ENCODE measurements at regions not wholly inside any gene's neighbourhood (a gene's known extent, or its start where the extent isn't known, plus 50 kb on each side); places are given as distances from the start of the nearest gene placed in this dataset.

DNA sequence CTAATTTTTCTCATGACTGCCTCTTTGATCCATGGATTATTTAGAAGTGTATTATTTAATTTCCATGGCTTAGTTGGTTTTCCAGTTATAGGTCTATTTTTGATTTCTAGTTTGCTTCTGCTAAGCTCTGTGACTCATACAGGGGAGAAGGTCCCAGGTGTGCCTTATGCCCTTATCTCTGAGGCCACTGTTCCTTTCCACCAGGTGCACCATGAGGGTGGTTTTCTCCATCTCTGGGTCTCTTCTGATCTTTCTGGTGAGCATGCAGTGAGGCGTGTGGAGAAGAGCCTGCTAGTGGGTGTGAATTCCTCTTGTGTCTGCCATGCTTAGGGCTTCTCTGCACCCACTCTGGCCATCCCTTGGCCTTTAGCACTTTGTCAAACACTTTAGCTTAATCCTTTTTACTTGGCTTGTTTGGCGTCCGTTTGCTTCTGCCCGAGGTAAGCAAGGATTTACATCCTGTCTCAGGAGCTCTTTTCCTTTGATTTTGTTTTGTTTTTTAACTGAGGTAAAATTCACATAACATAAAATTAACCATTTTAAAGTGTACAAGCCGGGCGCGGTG lies 129.8 kb upstream of the ARL4C start:
- no peak for DNase-seq (ENCODE audit: low read depth)
- TF ChIP-seq POLR2A (IDR thresholded peaks at IDR 0.05; ENCODE audit: extremely low read depth, insufficient read length) (no peak), MYC (IDR thresholded peaks at IDR 0.05; ENCODE audit: low read depth, low read length) (no peak)
- TF ChIP-seq, protein P1, sequence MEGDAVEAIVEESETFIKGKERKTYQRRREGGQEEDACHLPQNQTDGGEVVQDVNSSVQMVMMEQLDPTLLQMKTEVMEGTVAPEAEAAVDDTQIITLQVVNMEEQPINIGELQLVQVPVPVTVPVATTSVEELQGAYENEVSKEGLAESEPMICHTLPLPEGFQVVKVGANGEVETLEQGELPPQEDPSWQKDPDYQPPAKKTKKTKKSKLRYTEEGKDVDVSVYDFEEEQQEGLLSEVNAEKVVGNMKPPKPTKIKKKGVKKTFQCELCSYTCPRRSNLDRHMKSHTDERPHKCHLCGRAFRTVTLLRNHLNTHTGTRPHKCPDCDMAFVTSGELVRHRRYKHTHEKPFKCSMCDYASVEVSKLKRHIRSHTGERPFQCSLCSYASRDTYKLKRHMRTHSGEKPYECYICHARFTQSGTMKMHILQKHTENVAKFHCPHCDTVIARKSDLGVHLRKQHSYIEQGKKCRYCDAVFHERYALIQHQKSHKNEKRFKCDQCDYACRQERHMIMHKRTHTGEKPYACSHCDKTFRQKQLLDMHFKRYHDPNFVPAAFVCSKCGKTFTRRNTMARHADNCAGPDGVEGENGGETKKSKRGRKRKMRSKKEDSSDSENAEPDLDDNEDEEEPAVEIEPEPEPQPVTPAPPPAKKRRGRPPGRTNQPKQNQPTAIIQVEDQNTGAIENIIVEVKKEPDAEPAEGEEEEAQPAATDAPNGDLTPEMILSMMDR (IDR thresholded peaks at IDR 0.05; ENCODE audit: low read depth, low read length) = no peak
- TF ChIP-seq, protein P2, sequence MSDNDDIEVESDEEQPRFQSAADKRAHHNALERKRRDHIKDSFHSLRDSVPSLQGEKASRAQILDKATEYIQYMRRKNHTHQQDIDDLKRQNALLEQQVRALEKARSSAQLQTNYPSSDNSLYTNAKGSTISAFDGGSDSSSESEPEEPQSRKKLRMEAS (IDR thresholded peaks at IDR 0.05; ENCODE audit: low read depth, low read length) = no peak
- H3K4me3 ChIP-seq (ENCODE audit: low read depth, low read length) = no peak overlapping the region

GRCh38 chr2:234625626-234626250 lies 128.9 kb upstream of the ARL4C start:
- TF ChIP-seq POLR2A (IDR thresholded peaks at IDR 0.05; ENCODE audit: extremely low read depth, insufficient read length) (no peak), MYC (IDR thresholded peaks at IDR 0.05; ENCODE audit: low read depth, low read length) (no peak)
- TF ChIP-seq, protein P1 (IDR thresholded peaks at IDR 0.05; ENCODE audit: low read depth, low read length) = no peak
- TF ChIP-seq, protein P2 (IDR thresholded peaks at IDR 0.05; ENCODE audit: low read depth, low read length) = no peak
- no peak overlapping the region for H3K4me3 ChIP-seq (ENCODE audit: low read depth, low read length)
- no peak for DNase-seq (ENCODE audit: low read depth)

- no peak for DNase-seq (ENCODE audit: low read depth)
Observed at GRCh38 chr2:234623521-234623991, 126.7 kb upstream of the ARL4C start.

DNA sequence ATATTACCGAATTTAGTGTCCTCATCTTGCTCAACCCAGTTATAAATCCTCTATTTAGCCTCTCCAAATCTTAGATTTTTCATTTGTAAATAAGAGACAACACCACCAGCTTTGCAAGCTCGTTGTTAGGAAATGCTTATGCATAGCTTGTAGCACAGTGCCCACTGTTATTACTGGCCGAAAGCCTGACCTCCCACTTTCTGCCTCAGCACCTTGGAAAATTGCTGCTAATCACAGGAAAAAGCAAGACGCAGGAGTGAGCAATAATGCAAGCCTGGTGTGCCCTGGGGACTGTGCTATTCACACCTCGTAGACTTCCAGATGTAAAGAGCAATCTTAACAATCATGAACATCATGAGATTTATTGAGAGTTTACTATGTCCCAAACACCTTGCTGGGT lies 124.2 kb upstream of the ARL4C start:
- H3K4me3 ChIP-seq (ENCODE audit: low read depth, low read length) = no peak overlapping the region
- no peak for DNase-seq (ENCODE audit: low read depth)
- TF ChIP-seq, protein P2 (IDR thresholded peaks at IDR 0.05; ENCODE audit: low read depth, low read length) = no peak
- TF ChIP-seq MYC (IDR thresholded peaks at IDR 0.05; ENCODE audit: low read depth, low read length) = no peak
- TF ChIP-seq, protein P1 (IDR thresholded peaks at IDR 0.05; ENCODE audit: low read depth, low read length) = no peak
- TF ChIP-seq POLR2A (IDR thresholded peaks at IDR 0.05; ENCODE audit: extremely low read depth, insufficient read length) = no peak

More at GRCh38 chr2:234623521-234623991, 126.7 kb upstream of the ARL4C start:
- H3K4me3 ChIP-seq (ENCODE audit: low read depth, low read length) = no peak overlapping the region
- TF ChIP-seq, protein P1 (IDR thresholded peaks at IDR 0.05; ENCODE audit: low read depth, low read length) = no peak
- no peak for TF ChIP-seq POLR2A (IDR thresholded peaks at IDR 0.05; ENCODE audit: extremely low read depth, insufficient read length)
- TF ChIP-seq, protein P2 (IDR thresholded peaks at IDR 0.05; ENCODE audit: low read depth, low read length) = no peak
- no peak for TF ChIP-seq MYC (IDR thresholded peaks at IDR 0.05; ENCODE audit: low read depth, low read length)

DNA sequence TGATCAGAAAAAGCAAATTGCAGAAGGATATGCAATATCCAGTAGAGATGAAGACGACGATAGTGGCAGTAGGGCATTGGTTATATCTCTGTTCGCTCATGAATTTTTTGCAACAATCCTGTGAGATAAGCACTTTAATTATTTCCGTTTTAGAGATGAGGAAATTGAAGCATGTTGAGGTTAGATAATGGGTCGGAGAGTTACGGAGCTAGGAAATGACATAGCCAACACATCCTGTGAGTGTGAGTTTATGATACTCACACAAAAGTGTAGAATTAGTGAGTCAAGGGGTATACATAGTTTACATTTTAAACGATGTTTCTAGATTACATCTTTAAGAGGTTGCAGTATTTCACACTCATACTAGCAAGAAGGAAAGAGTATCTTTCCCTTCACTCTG lies 123.1 kb upstream of the ARL4C start:
- TF ChIP-seq, protein P1 (IDR thresholded peaks at IDR 0.05; ENCODE audit: low read depth, low read length) = no peak
- TF ChIP-seq POLR2A (IDR thresholded peaks at IDR 0.05; ENCODE audit: extremely low read depth, insufficient read length) (no peak), MYC (IDR thresholded peaks at IDR 0.05; ENCODE audit: low read depth, low read length) (no peak)
- TF ChIP-seq, protein P2 (IDR thresholded peaks at IDR 0.05; ENCODE audit: low read depth, low read length) = no peak
- DNase-seq (ENCODE audit: low read depth) = peak; percentile 33
- H3K4me3 ChIP-seq (ENCODE audit: low read depth, low read length) = no peak overlapping the region
